Endothelial cell of umbilical vein (primary cell): ENCODE measurements at regions not wholly inside any gene's neighbourhood (a gene's known extent, or its start where the extent isn't known, plus 50 kb on each side); places are given as distances from the start of the nearest gene placed in this dataset.

Experiments used
- BruUV-seq: library from RNA; stranded (reverse); fragments of 400-500 nt; replicated peaks from 2 replicates; lab custom pipeline; 2021; lab: Mats Ljungman, UMichigan
- CTCF ChIA-PET: fragments of 300-600, 350-600 bp; sonication (Branson Sonifier 250); formaldehyde crosslinking; loops from one replicate; lab custom pipeline; 2021; ENCODE audit warnings: antibody characterized with exemption, inconsistent platforms; lab: Charles Lee
- POLR2A ChIA-PET: fragments of 300-600, 350-600 bp; sonication (Branson Sonifier 250); formaldehyde crosslinking; loops from one replicate; lab custom pipeline; 2021; ENCODE audit warnings: antibody characterized with exemption, inconsistent platforms; lab: Charles Lee
- DNase-seq: peaks from one replicate; pipeline ENCODE4 v3.0.0-alpha.2; 2011; ENCODE audit warnings: low read depth, low spot score
- FAIRE-seq: peaks from 2 replicates; lab custom pipeline; 2011; peaks lifted over from hg19 to GRCh38; lab: Jason Lieb, UNC
- H2AFZ ChIP-seq: 2 replicates; pipeline ENCODE4 v1.6.0; 2012; ENCODE audit warnings: low read depth, low read length, control low read depth, inconsistent platforms
- H3K27ac ChIP-seq: 2 replicates; pipeline ENCODE4 v1.5.1; 2011; ENCODE audit warnings: low read depth, mild to moderate bottlenecking, control low read depth, low read length, moderate library complexity; ENCODE audit not compliant: insufficient read depth
- H3K27me3 ChIP-seq, 2 experiments: 2 replicates each; pipeline versions ENCODE4 v1.6.0 to v1.6.1; 2011; ENCODE audit warnings: low read length in 2 of 2, mixed read lengths in 1 of 2; ENCODE audit not compliant: control insufficient read depth in 2 of 2, insufficient read depth in 2 of 2
- H3K36me3 ChIP-seq, 2 experiments: 2 replicates in 1 of 2; 3 replicates in 1 of 2; pipeline ENCODE4 v1.5.1; 2011; ENCODE audit warnings: low read length in 2 of 2, mild to moderate bottlenecking in 1 of 2, moderate library complexity in 1 of 2; ENCODE audit not compliant: control insufficient read depth in 2 of 2, insufficient read depth in 2 of 2; ENCODE audit errors: extremely low read depth in 1 of 2
- H3K4me1 ChIP-seq: 3 replicates; pipeline ENCODE4 v1.5.1; 2011; ENCODE audit warnings: mild to moderate bottlenecking, low read length; ENCODE audit not compliant: control insufficient read depth, insufficient read depth; ENCODE audit errors: extremely low read depth
- H3K4me2 ChIP-seq: 2 replicates; pipeline ENCODE4 v1.6.1; 2011; ENCODE audit warnings: low read length, control low read depth, mixed read lengths; ENCODE audit not compliant: insufficient read depth
- H3K4me3 ChIP-seq, 3 experiments: fragments of 200-600 bp in 1 of 3; sonication (generic), shearing (Covaris generic) in 1 of 3; replicated peaks in 1 of 3; 2 replicates each; pipeline ENCODE4 v1.5.1; 2011 to 2016; ENCODE audit warnings: control low read depth in 3 of 3, low read length in 3 of 3, mild to moderate bottlenecking in 2 of 3, inconsistent platforms in 1 of 3, low read depth in 1 of 3, moderate library complexity in 1 of 3; ENCODE audit not compliant: insufficient read depth in 1 of 3
- H3K79me2 ChIP-seq: 2 replicates; pipeline ENCODE4 v1.6.0; 2012; ENCODE audit warnings: low read length, inconsistent platforms; ENCODE audit not compliant: control insufficient read depth, insufficient read depth
- H3K9ac ChIP-seq: replicated peaks from 2 replicates; pipeline ENCODE3; 2011; ENCODE audit warnings: low read length, control low read depth; ENCODE audit not compliant: insufficient read depth; ENCODE audit errors: extremely low read depth
- H3K9me1 ChIP-seq: replicated peaks from 3 replicates; pipeline ENCODE4 v1.6.0; 2011; ENCODE audit warnings: mild to moderate bottlenecking, low read length; ENCODE audit not compliant: control insufficient read depth, insufficient read depth; ENCODE audit errors: extremely low read depth
- H3K9me3 ChIP-seq: replicated peaks from 2 replicates; pipeline ENCODE4 v1.5.1; 2012; ENCODE audit warnings: low read length, inconsistent platforms; ENCODE audit not compliant: control insufficient read depth, insufficient read depth
- H4K20me1 ChIP-seq: replicated peaks from 2 replicates; pipeline ENCODE3; 2011; ENCODE audit warnings: mild to moderate bottlenecking, low read length; ENCODE audit not compliant: control insufficient read depth, insufficient read depth; ENCODE audit errors: extremely low read depth
- CTCF ChIP-seq, 2 donors: IDR thresholded peaks; 1 replicate in 1 of 2; 2 replicates in 1 of 2; pipeline ENCODE4 v1.5.1; 2011; ENCODE audit warnings: low read length in 2 of 2, mild to moderate bottlenecking in 2 of 2, moderate library complexity in 2 of 2, control low read depth in 1 of 2, inconsistent platforms in 1 of 2, low read depth in 1 of 2; ENCODE audit not compliant: insufficient read depth in 1 of 2; ENCODE audit errors: extremely low read depth in 1 of 2
- EZH2 ChIP-seq: IDR thresholded peaks from 2 replicates; pipeline ENCODE4 v1.6.1; 2012; ENCODE audit warnings: borderline replicate concordance, low read depth, mild to moderate bottlenecking, moderate library complexity, low read length, inconsistent platforms; ENCODE audit not compliant: severe bottlenecking
- FOS ChIP-seq: IDR thresholded peaks from 2 replicates; pipeline ENCODE4 v1.6.1; 2011; ENCODE audit warnings: mild to moderate bottlenecking, low read length, moderate library complexity, borderline replicate concordance; ENCODE audit not compliant: insufficient read depth
- GATA2 ChIP-seq: IDR thresholded peaks from 2 replicates; pipeline ENCODE4 v1.7.0; 2011; ENCODE audit warnings: low read depth, mild to moderate bottlenecking, moderate library complexity, mixed read lengths, low read length; ENCODE audit not compliant: insufficient read length, insufficient read depth
- JUN ChIP-seq: IDR thresholded peaks from 2 replicates; pipeline ENCODE4 v1.6.1; 2011; ENCODE audit warnings: borderline replicate concordance, low read depth; ENCODE audit not compliant: insufficient read length, insufficient read depth
- MYC ChIP-seq: IDR thresholded peaks from one replicate; pipeline ENCODE4 v1.6.1; 2011; ENCODE audit warnings: mild to moderate bottlenecking, low read depth, low read length
- POLR2A ChIP-seq: IDR thresholded peaks from 2 replicates; pipeline ENCODE4 v1.6.1; 2012; ENCODE audit warnings: low read depth, mild to moderate bottlenecking, control low read depth, low read length
- POLR2AphosphoS5 ChIP-seq: IDR thresholded peaks from 2 replicates; pipeline ENCODE4 v1.6.1; 2012; ENCODE audit warnings: low read depth, mild to moderate bottlenecking, control low read depth, low read length, moderate library complexity; ENCODE audit not compliant: insufficient read depth
- dilution Hi-C: fragments of 300-500 bp; cut with MboI; formaldehyde crosslinking; loops from one replicate; pipeline ENCODE4 v1.15.0; 2019; ENCODE audit warnings: low sequenced_read_pairs; ENCODE audit not compliant: extremely low pct_ligation_motif_present
- intact Hi-C: fragments of 100-400 bp; cut with micrococcal nuclease; formaldehyde crosslinking; loops from one replicate; pipeline ENCODE4 v1.10.0; 2022
- TF ChIP-seq, protein P1 (sequence below): IDR thresholded peaks from 2 replicates; pipeline ENCODE4 v1.6.1; 2011; ENCODE audit not compliant: insufficient read depth, insufficient read length

DNA sequence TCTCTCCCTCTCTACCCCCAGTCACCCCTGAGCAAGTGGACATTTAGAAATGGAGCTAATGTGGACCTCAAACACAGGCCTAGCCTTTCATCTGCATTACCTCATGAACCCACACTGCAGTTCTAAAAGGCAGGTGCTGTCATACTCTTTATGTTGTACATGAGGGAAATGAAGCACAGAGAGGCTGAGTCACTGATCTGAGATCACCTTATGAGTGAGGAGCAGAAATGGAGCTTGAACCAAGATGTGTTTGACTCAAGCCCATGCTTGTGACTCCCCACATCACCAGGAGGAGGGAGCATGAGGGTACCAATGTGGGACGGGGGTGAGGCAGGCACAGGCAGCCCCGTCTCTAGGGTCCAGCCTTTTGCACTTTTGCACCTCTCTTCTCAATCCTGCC is 702.8 kb downstream of the PTPRU start:
- FAIRE-seq: no peak
- TF ChIP-seq POLR2AphosphoS5 (no peak), FOS (no peak), MYC (no peak), GATA2 (no peak), JUN (no peak)
- TF ChIP-seq, protein P1, sequence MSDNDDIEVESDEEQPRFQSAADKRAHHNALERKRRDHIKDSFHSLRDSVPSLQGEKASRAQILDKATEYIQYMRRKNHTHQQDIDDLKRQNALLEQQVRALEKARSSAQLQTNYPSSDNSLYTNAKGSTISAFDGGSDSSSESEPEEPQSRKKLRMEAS: no peak
- Histone ChIP-seq H3K36me3 (no peaks in the 10 kb centered on the region), H3K9ac (no peak overlapping the region), H3K9me3 (no peaks in the 10 kb centered on the region), H3K4me1 (no peaks in the 10 kb centered on the region), H3K4me2 (no peak overlapping the region), H3K79me2 (no peaks in the 10 kb centered on the region), H3K4me3 (no peak overlapping the region), H4K20me1 (no peaks in the 10 kb centered on the region), H3K9me1 (no peaks in the 10 kb centered on the region), H3K27ac (no peak overlapping the region), H3K27me3 (no peaks in the 10 kb centered on the region), H2AFZ (no peak overlapping the region)
- dilution Hi-C loops: no loop called here
- ChIA-PET POLR2A (no interaction called here), CTCF (no interaction called here)
- DNase-seq: no peak
- intact Hi-C loops: no loop called here
- BruUV-seq: no TSS peak

DNA sequence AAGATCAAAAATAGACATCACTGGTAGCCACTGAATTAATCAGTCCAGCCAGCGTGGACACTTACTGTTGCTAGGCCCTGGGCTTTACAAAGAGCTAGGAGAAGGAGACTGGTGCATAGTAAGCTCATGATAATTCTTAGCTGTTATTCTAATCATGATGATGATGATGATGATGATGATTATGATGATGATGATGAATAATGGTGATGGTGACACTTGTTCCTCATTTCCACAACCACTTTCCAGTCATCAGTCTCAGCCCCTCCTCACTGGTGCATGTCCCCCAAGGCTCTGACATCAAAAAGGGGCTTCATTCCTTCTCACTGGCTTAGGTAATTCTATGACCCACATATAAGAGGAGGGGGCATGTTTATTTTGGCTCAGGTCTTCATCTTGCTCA is 701.0 kb downstream of the PTPRU start:
- Histone ChIP-seq H3K4me1 (no peaks in the 10 kb centered on the region), H3K9ac (no peak overlapping the region), H2AFZ (no peak overlapping the region), H3K79me2 (no peaks in the 10 kb centered on the region), H4K20me1 (no peaks in the 10 kb centered on the region), H3K4me2 (no peak overlapping the region), H3K27ac (no peak overlapping the region), H3K27me3 (no peaks in the 10 kb centered on the region), H3K9me1 (no peaks in the 10 kb centered on the region), H3K4me3 (no peak overlapping the region), H3K36me3 (no peaks in the 10 kb centered on the region), H3K9me3 (no peaks in the 10 kb centered on the region)
- dilution Hi-C loops: no loop called here
- ChIA-PET CTCF (no interaction called here), POLR2A (no interaction called here)
- no TSS peak for BruUV-seq
- FAIRE-seq: no peak
- TF ChIP-seq, protein P1: no peak
- TF ChIP-seq POLR2A: no peak
- no peak for TF ChIP-seq JUN
- no peak for TF ChIP-seq FOS
- no peak for TF ChIP-seq EZH2
- TF ChIP-seq CTCF (IDR thresholded peaks at IDR 0.05; ENCODE audit: extremely low read depth in 1 of 2, insufficient read depth in 1 of 2, low read depth in 1 of 2, low read length in 2 of 2): no peak
- TF ChIP-seq GATA2: no peak
- no peak for TF ChIP-seq MYC
- no peak for TF ChIP-seq POLR2AphosphoS5
- intact Hi-C loops: no loop called here
- DNase-seq: no peak
